ENCODE measurements at regions not wholly inside any gene's neighbourhood (a gene's known extent, or its start where the extent isn't known, plus 50 kb on each side); places are given as distances from the start of the nearest gene placed in this dataset.
A peak's percentile ranks its signal among the peaks of the same experiment; 100 is the strongest.

GRCh38 chr4:138311771-138312535, 69.8 kb upstream of the SLC7A11 start:
- TF ChIP-seq MAX (IDR thresholded peaks at IDR 0.05; ENCODE audit: low read depth, low read length) (no peak), POLR2A (IDR thresholded peaks at IDR 0.05; ENCODE audit: extremely low read depth, insufficient read length) (no peak), MYC (IDR thresholded peaks at IDR 0.05; ENCODE audit: low read depth, low read length) (no peak), CTCF (IDR thresholded peaks at IDR 0.05; ENCODE audit: low read depth, low read length) (no peak)
- no peak overlapping the region for H3K4me3 ChIP-seq (ENCODE audit: low read depth, low read length)
- DNase-seq (ENCODE audit: low read depth), result no peak

- H3K4me3 ChIP-seq (ENCODE audit: low read depth, low read length), result no peak overlapping the region
- no peak for DNase-seq (ENCODE audit: low read depth)
- no peak for TF ChIP-seq MAX (IDR thresholded peaks at IDR 0.05; ENCODE audit: low read depth, low read length)
- TF ChIP-seq MYC (IDR thresholded peaks at IDR 0.05; ENCODE audit: low read depth, low read length), result no peak
- TF ChIP-seq POLR2A (IDR thresholded peaks at IDR 0.05; ENCODE audit: extremely low read depth, insufficient read length), result no peak
- TF ChIP-seq CTCF (IDR thresholded peaks at IDR 0.05; ENCODE audit: low read depth, low read length), result no peak
Observed at GRCh38 chr4:138310991-138311390, 68.8 kb upstream of the SLC7A11 start.

GRCh38 chr4:138310498-138310897, 68.3 kb upstream of the SLC7A11 start:
- no peak for DNase-seq (ENCODE audit: low read depth)
- no peak overlapping the region for H3K4me3 ChIP-seq (ENCODE audit: low read depth, low read length)
- TF ChIP-seq MYC (IDR thresholded peaks at IDR 0.05; ENCODE audit: low read depth, low read length) (no peak), POLR2A (IDR thresholded peaks at IDR 0.05; ENCODE audit: extremely low read depth, insufficient read length) (no peak), MAX (IDR thresholded peaks at IDR 0.05; ENCODE audit: low read depth, low read length) (no peak)

GRCh38 chr4:138308356-138308755, 66.2 kb upstream of the SLC7A11 start:
- TF ChIP-seq MYC (IDR thresholded peaks at IDR 0.05; ENCODE audit: low read depth, low read length) (no peak), POLR2A (IDR thresholded peaks at IDR 0.05; ENCODE audit: extremely low read depth, insufficient read length) (no peak), MAX (IDR thresholded peaks at IDR 0.05; ENCODE audit: low read depth, low read length) (no peak), CTCF (IDR thresholded peaks at IDR 0.05; ENCODE audit: low read depth, low read length) (no peak)

GRCh38 chr4:138307319-138307718, 65.2 kb upstream of the SLC7A11 start:
- TF ChIP-seq POLR2A (IDR thresholded peaks at IDR 0.05; ENCODE audit: extremely low read depth, insufficient read length) (no peak), CTCF (IDR thresholded peaks at IDR 0.05; ENCODE audit: low read depth, low read length) (no peak), MAX (IDR thresholded peaks at IDR 0.05; ENCODE audit: low read depth, low read length) (no peak), MYC (IDR thresholded peaks at IDR 0.05; ENCODE audit: low read depth, low read length) (no peak)

More at GRCh38 chr4:138308356-138308755, 66.2 kb upstream of the SLC7A11 start:
- H3K4me3 ChIP-seq (ENCODE audit: low read depth, low read length), result no peak overlapping the region
- no peak for DNase-seq (ENCODE audit: low read depth)

GRCh38 chr4:138305050-138305449, 62.9 kb upstream of the SLC7A11 start:
- no peak for TF ChIP-seq MYC (IDR thresholded peaks at IDR 0.05; ENCODE audit: low read depth, low read length)
- TF ChIP-seq POLR2A (IDR thresholded peaks at IDR 0.05; ENCODE audit: extremely low read depth, insufficient read length), result no peak
- no peak for TF ChIP-seq MAX (IDR thresholded peaks at IDR 0.05; ENCODE audit: low read depth, low read length)
- no peak for TF ChIP-seq CTCF (IDR thresholded peaks at IDR 0.05; ENCODE audit: low read depth, low read length)
- DNase-seq (ENCODE audit: low read depth), result no peak

More at GRCh38 chr4:138307319-138307718, 65.2 kb upstream of the SLC7A11 start:
- no peak overlapping the region for H3K4me3 ChIP-seq (ENCODE audit: low read depth, low read length)
- peak; percentile 52 for DNase-seq (ENCODE audit: low read depth)

More at GRCh38 chr4:138305050-138305449, 62.9 kb upstream of the SLC7A11 start:
- H3K4me3 ChIP-seq (ENCODE audit: low read depth, low read length), result no peak overlapping the region
